ENCODE measurements at regions not wholly inside any gene's neighbourhood (a gene's known extent, or its start where the extent isn't known, plus 50 kb on each side); places are given as distances from the start of the nearest gene placed in this dataset.

DNA sequence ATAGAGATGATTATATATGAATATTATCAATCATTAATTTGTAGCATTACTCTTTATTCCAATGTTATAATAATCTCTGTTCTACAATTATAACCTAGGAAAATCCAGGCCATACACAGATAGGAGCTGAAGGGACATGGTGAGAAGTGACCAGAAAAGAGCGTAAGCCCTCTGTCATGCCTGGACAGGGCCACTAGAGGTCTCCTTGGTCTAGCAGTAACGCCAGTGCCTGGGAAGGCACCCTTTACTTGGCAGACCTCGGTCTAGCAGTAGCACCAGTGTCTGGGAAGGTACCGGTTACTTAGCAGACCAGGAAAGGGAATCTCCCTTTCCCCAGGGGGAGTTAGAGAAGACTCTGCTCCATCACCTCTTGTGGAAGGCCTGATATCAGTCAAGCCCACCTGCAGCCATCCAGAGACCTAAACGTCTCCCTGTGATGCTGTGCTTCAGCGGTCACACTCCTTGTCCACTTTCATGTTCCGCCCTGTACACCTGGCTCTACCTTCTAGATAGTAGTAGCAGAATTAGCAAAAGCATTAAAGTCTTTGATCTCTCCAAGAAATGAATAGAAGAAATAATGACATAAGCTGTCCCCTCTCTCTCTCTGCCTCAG lies 447.5 kb upstream of the FSIP2 start:
- DNase-seq (ENCODE audit: low read depth in 1 of 2, low spot score in 1 of 2) = peak in 1 of 2 experiments; percentile 76
- in situ Hi-C loops (cut with HindIII; ENCODE audit: low pct_unique_long_range_greater_than_20kb, low sequenced_read_pairs) = no loop called here
- TF ChIP-seq JUND (IDR thresholded peaks at IDR 0.05; ENCODE audit: low read depth) = no peak

DNA sequence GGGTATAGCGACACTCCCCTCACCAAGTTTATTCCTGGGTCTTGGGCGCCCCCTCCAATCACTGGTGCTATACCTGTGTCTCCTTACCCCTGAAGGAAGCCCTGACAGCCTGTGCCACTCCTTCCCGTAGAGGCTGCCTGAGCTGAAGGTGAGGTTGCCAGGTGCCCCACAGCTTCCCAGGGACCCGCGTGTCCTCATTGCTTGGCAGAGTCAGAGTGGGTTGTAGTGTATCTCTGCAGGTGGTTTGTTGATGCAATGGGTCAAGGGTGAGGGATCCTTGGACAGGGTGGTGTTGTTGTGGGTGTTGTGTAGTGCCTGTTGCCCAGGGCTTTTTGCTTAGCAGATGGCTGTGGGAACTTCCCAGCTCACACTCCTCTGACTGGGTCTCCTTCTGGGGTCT lies 438.7 kb upstream of the FSIP2 start:
- TF ChIP-seq JUND (IDR thresholded peaks at IDR 0.05; ENCODE audit: low read depth) = no peak
- no peak for DNase-seq (ENCODE audit: low read depth in 1 of 2, low spot score in 1 of 2)
- in situ Hi-C loops (cut with HindIII; ENCODE audit: low pct_unique_long_range_greater_than_20kb, low sequenced_read_pairs) = no loop called here

DNA sequence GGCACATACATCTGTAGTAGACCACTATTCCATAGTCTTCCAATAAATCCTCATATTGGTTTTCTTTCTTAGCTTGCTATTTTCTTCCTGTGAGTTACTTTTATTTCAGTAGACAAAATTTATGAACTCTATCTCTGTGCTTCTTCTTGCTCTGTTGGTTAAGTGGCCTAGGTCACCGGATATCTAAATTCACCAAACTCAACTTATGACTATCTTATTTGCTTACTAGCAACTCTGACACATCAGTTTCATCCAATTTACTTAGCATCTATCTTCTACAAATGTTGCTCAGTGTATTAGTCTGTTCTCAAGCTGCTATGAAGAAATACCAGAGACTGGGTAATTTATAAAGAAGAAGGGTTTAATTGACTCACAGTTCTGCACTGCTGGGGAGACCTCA lies 432.5 kb upstream of the FSIP2 start:
- DNase-seq (ENCODE audit: low read depth in 1 of 2, low spot score in 1 of 2) = no peak
- in situ Hi-C loops (cut with HindIII; ENCODE audit: low pct_unique_long_range_greater_than_20kb, low sequenced_read_pairs) = no loop called here
- no peak for TF ChIP-seq JUND (IDR thresholded peaks at IDR 0.05; ENCODE audit: low read depth)

DNA sequence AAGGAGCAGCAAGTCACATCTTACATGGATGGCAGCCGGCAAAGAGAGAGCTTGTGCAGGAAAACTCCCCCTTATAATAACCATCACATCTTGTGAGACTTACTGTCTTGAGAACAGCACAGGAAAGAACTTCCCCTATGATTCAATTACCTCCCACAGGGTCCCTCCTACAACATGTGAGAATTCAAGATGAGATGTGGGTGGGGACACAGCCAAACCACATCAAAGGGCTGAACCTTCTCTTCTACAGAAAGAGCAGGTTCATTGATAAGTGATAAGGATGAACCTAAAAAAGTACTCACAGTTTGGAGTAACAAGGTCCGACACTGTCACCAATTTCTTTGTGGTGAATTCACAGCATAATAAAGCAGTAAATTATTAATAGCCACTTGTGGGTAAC lies 422.2 kb upstream of the FSIP2 start:
- no peak for TF ChIP-seq JUND (IDR thresholded peaks at IDR 0.05; ENCODE audit: low read depth)
- DNase-seq (ENCODE audit: low read depth in 1 of 2, low spot score in 1 of 2) = no peak
- in situ Hi-C loops (cut with HindIII; ENCODE audit: low pct_unique_long_range_greater_than_20kb, low sequenced_read_pairs) = no loop called here

DNA sequence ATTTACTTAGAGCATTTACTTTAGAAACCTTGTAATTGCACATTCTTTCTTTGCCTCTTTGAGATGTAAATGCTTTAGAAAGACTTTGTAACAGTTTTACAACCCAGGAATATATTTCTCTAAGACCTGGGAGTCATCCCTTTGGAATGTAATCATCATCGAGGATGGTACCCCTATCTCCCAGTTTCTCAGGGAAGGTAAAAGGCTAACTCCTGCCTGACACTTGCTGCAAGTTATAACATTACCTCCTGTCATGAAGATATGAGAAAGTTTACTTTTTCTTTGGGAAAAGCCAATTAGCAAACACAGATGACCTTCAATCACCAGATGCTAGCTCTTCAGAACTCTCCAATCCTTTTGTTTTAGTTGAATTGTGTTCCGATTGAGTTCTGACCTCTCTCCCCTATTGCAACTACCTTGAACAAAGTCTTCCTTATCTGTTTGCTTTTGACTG lies 420.3 kb upstream of the FSIP2 start:
- in situ Hi-C loops (cut with HindIII; ENCODE audit: low pct_unique_long_range_greater_than_20kb, low sequenced_read_pairs) = no loop called here
- no peak for DNase-seq (ENCODE audit: low read depth in 1 of 2, low spot score in 1 of 2)
- TF ChIP-seq JUND (IDR thresholded peaks at IDR 0.05; ENCODE audit: low read depth) = no peak

DNA sequence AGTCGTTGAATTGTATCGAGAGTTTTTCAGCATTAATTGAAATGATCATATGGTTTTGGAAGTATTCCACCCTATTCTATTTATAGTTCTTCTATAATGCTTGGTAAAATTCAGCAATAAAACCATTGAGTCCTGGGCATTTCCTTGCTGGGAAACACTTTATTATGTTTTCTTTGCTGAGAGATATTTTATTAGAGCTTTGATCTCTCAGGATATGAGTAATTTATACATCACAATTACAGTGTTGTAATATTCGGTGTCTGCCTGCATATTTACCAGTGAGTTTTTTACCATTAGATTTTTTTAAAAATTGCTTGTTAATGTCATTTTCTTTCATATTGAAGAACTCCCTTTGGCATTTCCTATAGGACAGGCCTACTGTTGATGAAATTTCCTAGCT lies 402.7 kb upstream of the FSIP2 start:
- DNase-seq (ENCODE audit: low read depth in 1 of 2, low spot score in 1 of 2) = no peak
- in situ Hi-C loops (cut with HindIII; ENCODE audit: low pct_unique_long_range_greater_than_20kb, low sequenced_read_pairs) = no loop called here
- no peak for TF ChIP-seq JUND (IDR thresholded peaks at IDR 0.05; ENCODE audit: low read depth)

DNA sequence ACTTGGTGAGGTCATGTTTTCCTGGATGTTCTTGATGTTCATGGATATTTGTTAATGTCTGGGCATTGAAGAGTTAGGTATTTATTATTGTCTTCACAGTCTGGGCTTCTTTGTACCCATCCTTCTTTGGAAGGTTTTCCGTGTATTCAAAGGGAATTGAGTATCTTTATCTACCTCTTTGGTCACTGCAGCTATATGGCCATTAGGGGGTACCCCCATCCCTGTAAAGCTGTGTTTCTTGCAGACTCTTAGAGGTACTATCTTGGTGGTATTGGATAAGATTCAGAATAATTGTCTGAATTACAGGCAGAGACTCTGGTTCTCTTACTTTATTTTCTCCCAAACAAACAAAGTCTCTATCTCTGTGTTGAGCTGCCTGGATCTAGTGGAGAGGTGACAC lies 401.6 kb upstream of the FSIP2 start:
- no peak for DNase-seq (ENCODE audit: low read depth in 1 of 2, low spot score in 1 of 2)
- TF ChIP-seq JUND (IDR thresholded peaks at IDR 0.05; ENCODE audit: low read depth) = no peak
- in situ Hi-C loops (cut with HindIII; ENCODE audit: low pct_unique_long_range_greater_than_20kb, low sequenced_read_pairs) = no loop called here

DNA sequence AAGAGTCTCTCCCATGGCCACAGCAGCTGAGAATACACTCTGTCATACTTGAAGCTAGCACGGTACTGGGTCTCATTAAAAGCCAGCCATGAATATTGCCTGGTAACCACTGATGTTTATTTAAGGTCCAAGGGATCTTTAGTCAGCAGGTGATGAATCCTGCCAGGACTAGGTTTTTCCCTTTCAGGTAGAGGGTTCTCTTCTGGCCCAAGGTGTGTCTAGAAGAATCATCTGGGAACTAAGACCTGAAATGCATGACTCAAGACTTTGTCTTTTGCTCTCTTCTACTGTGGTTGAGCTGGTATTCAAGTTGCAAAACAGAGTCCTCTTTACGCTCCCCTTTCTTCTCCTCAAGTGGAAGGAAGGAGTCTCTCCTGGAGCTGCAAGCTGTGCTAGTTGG lies 400.5 kb upstream of the FSIP2 start:
- DNase-seq (ENCODE audit: low read depth in 1 of 2, low spot score in 1 of 2) = no peak
- TF ChIP-seq JUND (IDR thresholded peaks at IDR 0.05; ENCODE audit: low read depth) = no peak
- in situ Hi-C loops (cut with HindIII; ENCODE audit: low pct_unique_long_range_greater_than_20kb, low sequenced_read_pairs) = no loop called here

DNA sequence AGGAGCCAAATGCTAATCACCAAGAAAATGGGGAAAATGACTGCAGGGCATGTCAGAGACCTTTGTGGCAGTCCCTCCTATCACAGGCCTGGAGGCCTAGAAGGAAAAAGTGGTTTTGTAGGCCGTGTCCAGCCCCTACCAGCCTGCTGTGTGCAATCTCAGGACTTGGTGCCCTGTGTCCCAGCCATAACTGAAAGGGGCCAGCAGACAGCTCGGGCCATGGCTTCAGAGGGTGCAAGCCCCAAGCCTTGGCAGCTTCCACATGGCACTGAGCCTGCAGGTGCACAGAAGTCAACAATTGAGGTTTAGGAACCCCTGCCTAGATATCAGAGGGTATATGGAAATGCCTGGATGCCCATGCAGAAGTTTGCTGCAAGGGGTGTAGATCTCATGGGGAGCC lies 391.2 kb upstream of the FSIP2 start:
- no peak for TF ChIP-seq JUND (IDR thresholded peaks at IDR 0.05; ENCODE audit: low read depth)
- in situ Hi-C loops (cut with HindIII; ENCODE audit: low pct_unique_long_range_greater_than_20kb, low sequenced_read_pairs) = no loop called here
- no peak for DNase-seq (ENCODE audit: low read depth in 1 of 2, low spot score in 1 of 2)

DNA sequence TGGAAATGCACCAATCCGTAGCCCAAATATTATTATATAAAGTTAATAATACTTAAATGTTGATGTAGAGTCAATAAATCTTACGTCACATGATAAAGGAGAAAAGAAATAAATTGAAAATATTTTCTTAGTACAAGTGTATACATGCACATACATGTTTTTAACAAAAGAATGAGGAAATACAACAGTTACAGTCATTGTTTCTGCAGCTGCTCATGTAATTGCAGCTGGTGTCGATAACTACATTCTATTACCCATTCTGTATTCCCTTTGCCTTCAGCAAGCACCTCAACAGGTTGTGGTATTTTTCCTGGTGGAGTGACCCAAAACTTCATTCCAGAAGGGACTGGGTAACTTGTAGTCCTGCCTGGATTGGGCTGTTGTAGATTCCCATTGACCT lies 377.8 kb upstream of the FSIP2 start:
- DNase-seq (ENCODE audit: low read depth in 1 of 2, low spot score in 1 of 2) = no peak
- TF ChIP-seq JUND (IDR thresholded peaks at IDR 0.05; ENCODE audit: low read depth) = no peak
- in situ Hi-C loops (cut with HindIII; ENCODE audit: low pct_unique_long_range_greater_than_20kb, low sequenced_read_pairs) = no loop called here

DNA sequence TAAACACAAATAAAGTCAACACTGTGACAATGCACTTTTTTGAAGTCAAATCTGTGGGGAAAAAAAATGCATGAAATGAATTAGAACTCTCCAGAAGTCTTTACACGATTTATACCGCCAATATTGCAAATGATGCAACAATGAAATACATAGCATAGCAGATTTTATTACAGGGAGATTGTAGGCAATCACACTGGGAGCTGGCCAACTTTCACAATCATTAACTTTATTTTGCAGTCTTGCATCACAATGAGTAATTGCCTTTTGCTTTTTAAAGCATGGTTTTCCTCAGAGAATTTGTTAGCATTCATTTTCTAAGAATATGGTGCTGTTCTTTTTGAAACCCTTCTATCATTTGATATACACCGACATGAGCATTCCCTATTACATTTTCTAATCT lies 366.4 kb upstream of the FSIP2 start:
- in situ Hi-C loops (cut with HindIII; ENCODE audit: low pct_unique_long_range_greater_than_20kb, low sequenced_read_pairs) = no loop called here
- no peak for DNase-seq (ENCODE audit: low read depth in 1 of 2, low spot score in 1 of 2)
- TF ChIP-seq JUND (IDR thresholded peaks at IDR 0.05; ENCODE audit: low read depth) = no peak

DNA sequence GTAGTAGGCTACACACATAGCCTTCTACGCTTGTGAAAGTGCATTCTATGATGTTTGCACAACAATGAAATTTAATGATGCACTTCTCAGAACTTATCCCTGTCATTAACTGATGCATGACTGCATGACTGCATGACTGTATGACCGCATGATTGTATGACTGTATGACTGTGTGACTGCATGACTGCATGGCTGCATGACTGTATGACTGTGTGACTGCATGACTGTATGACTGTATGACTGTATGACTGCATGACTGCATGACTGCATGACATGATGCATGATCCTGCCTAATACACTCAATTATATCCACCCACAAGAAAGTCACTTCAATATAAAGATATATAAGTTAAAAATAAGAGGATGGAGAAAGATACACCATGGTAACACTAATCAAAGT lies 365.4 kb upstream of the FSIP2 start:
- in situ Hi-C loops (cut with HindIII; ENCODE audit: low pct_unique_long_range_greater_than_20kb, low sequenced_read_pairs) = no loop called here
- TF ChIP-seq JUND (IDR thresholded peaks at IDR 0.05; ENCODE audit: low read depth) = no peak
- no peak for DNase-seq (ENCODE audit: low read depth in 1 of 2, low spot score in 1 of 2)

DNA sequence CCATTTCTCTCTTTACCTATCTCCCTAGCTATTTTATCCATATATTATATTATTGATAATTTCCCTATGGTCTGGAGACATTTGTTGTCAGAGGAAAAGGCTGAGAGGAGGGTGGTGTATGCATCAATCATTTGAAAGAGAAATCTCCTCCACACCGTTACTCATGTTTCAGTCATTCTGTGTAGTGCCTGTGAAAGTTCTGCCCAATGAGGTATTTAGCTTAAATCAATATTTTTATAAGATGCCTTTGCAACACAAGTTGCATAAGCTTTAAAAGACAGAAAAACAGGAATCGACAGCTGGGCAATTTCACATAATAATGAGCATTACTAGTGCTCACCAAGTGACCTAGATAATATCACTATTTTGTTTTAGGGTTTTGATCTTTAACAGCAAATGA lies 363.7 kb upstream of the FSIP2 start:
- DNase-seq (ENCODE audit: low read depth in 1 of 2, low spot score in 1 of 2) = no peak
- in situ Hi-C loops (cut with HindIII; ENCODE audit: low pct_unique_long_range_greater_than_20kb, low sequenced_read_pairs) = no loop called here
- TF ChIP-seq JUND (IDR thresholded peaks at IDR 0.05; ENCODE audit: low read depth) = no peak

DNA sequence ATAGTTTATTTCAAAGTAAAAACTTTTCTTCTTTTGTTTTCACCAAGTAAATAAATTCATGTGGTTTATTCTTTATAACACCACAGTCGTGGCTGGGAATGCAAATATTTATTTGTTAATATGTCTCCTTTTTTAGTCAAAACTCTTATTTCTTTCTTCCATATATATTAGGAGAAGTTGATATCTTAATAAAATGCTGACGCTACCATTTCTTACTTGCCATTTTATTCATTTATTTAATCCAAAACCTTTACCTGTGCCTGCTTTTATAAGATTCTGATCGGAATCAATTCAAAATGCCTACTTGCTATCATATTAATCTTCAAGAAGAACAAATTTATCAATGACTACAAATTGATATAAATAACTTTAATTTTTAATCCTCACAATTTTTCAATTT lies 362.9 kb upstream of the FSIP2 start:
- in situ Hi-C loops (cut with HindIII; ENCODE audit: low pct_unique_long_range_greater_than_20kb, low sequenced_read_pairs) = no loop called here
- no peak for TF ChIP-seq JUND (IDR thresholded peaks at IDR 0.05; ENCODE audit: low read depth)
- no peak for DNase-seq (ENCODE audit: low read depth in 1 of 2, low spot score in 1 of 2)

All from T47D (cell line).